Calu3 (cell line): ENCODE measurements at regions not wholly inside any gene's neighbourhood (a gene's known extent, or its start where the extent isn't known, plus 50 kb on each side); places are given as distances from the start of the nearest gene placed in this dataset.

Experiments
- BruUV-seq: library from RNA; stranded (reverse); fragments of 400-500 nt; replicated peaks from 2 replicates; lab custom pipeline; 2021; lab: Mats Ljungman, UMichigan
- CTCF ChIA-PET: fragments of 300-600 bp; sonication (Branson Sonifier 250); formaldehyde crosslinking; loops from one replicate; lab custom pipeline; 2022; ENCODE audit warnings: antibody characterized with exemption; lab: Charles Lee
- DNase-seq: peaks from one replicate; pipeline ENCODE4 v3.0.0; 2022
- H3K27ac Mint-ChIP-seq: one replicate; pipeline ENCODE4 v1.8.0; 2022; ENCODE audit warnings: mixed read lengths; ENCODE audit not compliant: unreplicated experiment
- H3K27me3 Mint-ChIP-seq: one replicate; pipeline ENCODE4 v1.8.0; 2022; ENCODE audit warnings: mixed read lengths; ENCODE audit not compliant: unreplicated experiment
- H3K36me3 Mint-ChIP-seq: one replicate; pipeline ENCODE4 v1.8.0; 2022; ENCODE audit warnings: mild to moderate bottlenecking, moderate library complexity, mixed read lengths; ENCODE audit not compliant: insufficient read depth, unreplicated experiment
- H3K4me1 Mint-ChIP-seq: one replicate; pipeline ENCODE4 v1.8.0; 2022; ENCODE audit warnings: mild to moderate bottlenecking, low read depth, mixed read lengths; ENCODE audit not compliant: unreplicated experiment
- H3K4me3 Mint-ChIP-seq: one replicate; pipeline ENCODE4 v1.8.0; 2022; ENCODE audit warnings: mild to moderate bottlenecking, low read depth, moderate library complexity, mixed read lengths; ENCODE audit not compliant: unreplicated experiment
- H3K9me3 Mint-ChIP-seq: one replicate; pipeline ENCODE4 v1.8.0; 2022; ENCODE audit warnings: low read depth, mixed read lengths; ENCODE audit not compliant: unreplicated experiment
- intact Hi-C: fragments of 100-400 bp; cut with micrococcal nuclease; formaldehyde crosslinking; loops from one replicate; pipeline ENCODE4 v1.10.0; 2022; ENCODE audit not compliant: unreplicated experiment
- TF ChIP-seq, protein P1 (sequence below): fragments of 200-600 bp; IDR thresholded peaks from one replicate; pipeline ENCODE4 v1.8.0; 2022; ENCODE audit warnings: antibody characterized with exemption; ENCODE audit not compliant: unreplicated experiment

DNA sequence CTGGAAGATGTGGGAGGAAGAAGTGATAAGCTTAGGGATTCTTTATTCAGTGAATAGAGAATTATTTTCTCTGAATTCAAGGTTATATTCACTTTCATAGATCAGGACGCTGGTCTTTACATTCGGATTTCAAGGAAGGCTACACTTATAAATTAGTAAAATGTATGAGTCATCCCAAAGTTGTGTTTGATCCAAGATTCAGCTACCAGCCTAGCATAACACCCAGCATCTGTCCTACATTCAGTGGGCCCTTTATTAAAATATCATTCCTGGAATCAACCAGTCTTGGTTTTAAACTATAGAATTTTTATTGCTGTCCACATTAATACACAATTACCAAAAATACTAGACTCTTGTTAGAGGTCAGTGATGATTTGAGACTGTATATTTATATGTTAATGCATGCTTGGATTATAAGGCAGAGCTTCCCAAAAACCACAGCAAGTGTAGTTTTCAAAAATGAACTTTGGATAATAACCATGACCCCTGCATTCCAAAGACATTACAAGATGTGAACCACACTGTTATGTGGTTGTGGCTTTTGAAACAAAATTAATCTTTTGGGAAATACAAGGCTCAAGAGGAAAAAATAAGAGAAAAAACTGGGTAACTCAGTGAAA is 210.7 kb upstream of the CNR1 start:
- Mint-ChIP-seq H3K9me3 (no peaks in the 10 kb centered on the region), H3K27ac (no peak overlapping the region), H3K4me1 (peaks cover 29% of the 10 kb centered on the region), H3K36me3 (no peaks in the 10 kb centered on the region), H3K4me3 (no peak overlapping the region), H3K27me3 (peaks cover 5% of the 10 kb centered on the region)
- TF ChIP-seq, protein P1, sequence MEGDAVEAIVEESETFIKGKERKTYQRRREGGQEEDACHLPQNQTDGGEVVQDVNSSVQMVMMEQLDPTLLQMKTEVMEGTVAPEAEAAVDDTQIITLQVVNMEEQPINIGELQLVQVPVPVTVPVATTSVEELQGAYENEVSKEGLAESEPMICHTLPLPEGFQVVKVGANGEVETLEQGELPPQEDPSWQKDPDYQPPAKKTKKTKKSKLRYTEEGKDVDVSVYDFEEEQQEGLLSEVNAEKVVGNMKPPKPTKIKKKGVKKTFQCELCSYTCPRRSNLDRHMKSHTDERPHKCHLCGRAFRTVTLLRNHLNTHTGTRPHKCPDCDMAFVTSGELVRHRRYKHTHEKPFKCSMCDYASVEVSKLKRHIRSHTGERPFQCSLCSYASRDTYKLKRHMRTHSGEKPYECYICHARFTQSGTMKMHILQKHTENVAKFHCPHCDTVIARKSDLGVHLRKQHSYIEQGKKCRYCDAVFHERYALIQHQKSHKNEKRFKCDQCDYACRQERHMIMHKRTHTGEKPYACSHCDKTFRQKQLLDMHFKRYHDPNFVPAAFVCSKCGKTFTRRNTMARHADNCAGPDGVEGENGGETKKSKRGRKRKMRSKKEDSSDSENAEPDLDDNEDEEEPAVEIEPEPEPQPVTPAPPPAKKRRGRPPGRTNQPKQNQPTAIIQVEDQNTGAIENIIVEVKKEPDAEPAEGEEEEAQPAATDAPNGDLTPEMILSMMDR = no peak
- intact Hi-C loops = no loop called here
- CTCF ChIA-PET = no interaction called here
- BruUV-seq = no TSS peak
- no peak for DNase-seq

DNA sequence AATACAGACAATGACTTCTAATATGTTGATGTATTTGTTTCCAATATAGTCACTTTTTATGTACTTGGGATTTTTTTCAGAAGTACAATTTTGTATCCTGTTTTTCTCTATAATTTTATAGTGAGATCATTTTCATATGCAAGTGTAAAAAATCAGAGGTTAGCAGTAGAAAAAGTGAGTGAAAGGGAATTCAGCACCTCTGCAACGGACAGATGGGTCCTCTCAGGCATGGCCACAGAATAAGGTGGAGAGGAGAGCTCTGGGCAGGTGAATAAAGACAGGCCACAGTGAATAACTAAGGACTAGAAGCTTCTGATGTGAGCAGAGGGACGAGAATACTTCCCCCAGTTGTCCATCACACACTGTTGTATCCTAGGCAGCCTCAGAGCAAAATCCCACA is 210.1 kb upstream of the CNR1 start:
- Mint-ChIP-seq H3K4me3 (no peak overlapping the region), H3K27me3 (peaks cover 12% of the 10 kb centered on the region), H3K4me1 (peaks cover 28% of the 10 kb centered on the region), H3K27ac (no peak overlapping the region), H3K9me3 (no peaks in the 10 kb centered on the region), H3K36me3 (no peaks in the 10 kb centered on the region)
- CTCF ChIA-PET = no interaction called here
- intact Hi-C loops = no loop called here
- BruUV-seq = no TSS peak
- TF ChIP-seq, protein P1 = no peak
- DNase-seq = no peak

DNA sequence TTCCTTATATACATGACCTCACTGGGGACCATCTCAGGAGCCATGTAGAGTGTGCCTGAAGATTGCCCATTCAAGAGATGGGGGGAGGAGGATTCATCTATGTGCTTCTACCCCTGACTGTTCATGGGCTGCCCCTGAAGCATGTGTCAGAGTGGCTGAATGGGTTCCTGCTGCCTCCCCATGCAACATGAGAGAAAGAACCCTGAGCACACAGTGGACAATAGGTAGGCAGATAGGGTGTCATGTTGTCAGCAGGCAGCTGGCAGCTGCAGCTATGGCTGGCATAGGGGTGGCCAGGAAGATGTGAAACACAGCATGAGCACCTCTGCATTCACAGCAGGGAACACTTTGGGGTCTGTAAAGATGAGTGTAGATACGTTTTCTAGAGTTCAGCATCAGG is 208.4 kb upstream of the CNR1 start:
- DNase-seq = no peak
- H3K4me3 Mint-ChIP-seq = no peak overlapping the region
- CTCF ChIA-PET = no interaction called here
- H3K36me3 Mint-ChIP-seq = no peaks in the 10 kb centered on the region
- H3K9me3 Mint-ChIP-seq = peaks cover 5% of the 10 kb centered on the region
- BruUV-seq = no TSS peak
- intact Hi-C loops = no loop called here
- TF ChIP-seq, protein P1 = no peak
- H3K4me1 Mint-ChIP-seq = peaks cover 12% of the 10 kb centered on the region
- H3K27me3 Mint-ChIP-seq = peaks cover 15% of the 10 kb centered on the region
- H3K27ac Mint-ChIP-seq = no peak overlapping the region

DNA sequence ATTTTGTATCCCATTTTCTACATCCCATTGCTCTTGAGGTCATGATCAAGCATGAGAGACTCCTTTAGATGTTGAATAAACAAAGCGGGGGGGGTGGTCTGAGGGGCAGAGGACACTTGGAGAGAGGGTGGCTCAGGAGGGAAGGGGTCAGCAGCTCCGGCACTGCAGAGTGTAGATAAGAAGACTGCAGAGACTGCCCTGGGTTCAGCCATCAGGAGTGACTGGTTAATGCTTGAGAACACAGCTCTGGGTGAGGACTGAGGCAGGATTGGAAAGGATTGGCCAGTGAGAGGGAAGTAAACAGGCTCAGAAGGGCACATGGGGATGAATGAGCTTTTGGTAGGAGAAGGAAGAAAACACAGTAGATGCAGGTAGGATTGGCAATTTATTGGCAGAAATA is 205.3 kb upstream of the CNR1 start:
- no peak overlapping the region for H3K4me3 Mint-ChIP-seq

More for the DNA sequence above, 205.3 kb upstream of the CNR1 start:
- Mint-ChIP-seq H3K9me3 (peaks cover 7% of the 10 kb centered on the region), H3K27ac (no peak overlapping the region), H3K36me3 (no peaks in the 10 kb centered on the region), H3K4me1 (peaks cover 9% of the 10 kb centered on the region), H3K27me3 (peaks cover 23% of the 10 kb centered on the region)
- CTCF ChIA-PET = no interaction called here
- intact Hi-C loops = no loop called here
- TF ChIP-seq, protein P1 = no peak
- BruUV-seq = no TSS peak
- no peak for DNase-seq
